ENCODE measurements at regions not wholly inside any gene's neighbourhood (a gene's known extent, or its start where the extent isn't known, plus 50 kb on each side); places are given as distances from the start of the nearest gene placed in this dataset.

GRCh38 chr2:8324901-8325300, 357.0 kb upstream of the ID2 start:
- TF ChIP-seq CTCF (IDR thresholded peaks at IDR 0.05; ENCODE audit: low read length) (no peak), EZH2 (optimal IDR thresholded peaks at IDR 0.05; ENCODE audit: low read depth, low read length) (no peak)
